GM03348 (cell line): ENCODE measurements at regions not wholly inside any gene's neighbourhood (a gene's known extent, or its start where the extent isn't known, plus 50 kb on each side); places are given as distances from the start of the nearest gene placed in this dataset.
"Not testable (repeated sequence)": the region's sequence is repeated elsewhere in the genome, so short reads cannot be mapped to it uniquely, and the experiment has no call there.

Source experiments
- DNase-seq: peaks from one replicate; pipeline ENCODE4 v3.0.0; 2012; ENCODE audit warnings: low spot score

DNA sequence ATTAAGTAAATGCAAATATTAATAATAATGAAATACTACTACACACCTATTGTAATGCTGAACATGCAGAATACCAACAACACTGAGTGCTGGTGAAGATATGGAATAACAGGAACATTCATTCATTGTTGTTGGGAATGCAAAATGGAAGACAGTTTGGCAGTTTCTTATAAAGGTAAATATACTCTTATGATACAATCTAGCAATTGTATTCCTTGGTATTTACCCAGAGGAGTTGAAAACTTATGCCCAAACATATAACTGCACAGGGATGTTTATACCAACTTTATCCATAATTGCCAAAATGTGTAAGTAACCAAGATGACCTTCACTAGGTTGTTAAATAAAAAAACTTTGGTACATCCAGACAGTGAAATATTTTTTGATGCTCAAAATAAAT, 636.8 kb downstream of the PRR16 start:
- DNase-seq, result no peak

DNA sequence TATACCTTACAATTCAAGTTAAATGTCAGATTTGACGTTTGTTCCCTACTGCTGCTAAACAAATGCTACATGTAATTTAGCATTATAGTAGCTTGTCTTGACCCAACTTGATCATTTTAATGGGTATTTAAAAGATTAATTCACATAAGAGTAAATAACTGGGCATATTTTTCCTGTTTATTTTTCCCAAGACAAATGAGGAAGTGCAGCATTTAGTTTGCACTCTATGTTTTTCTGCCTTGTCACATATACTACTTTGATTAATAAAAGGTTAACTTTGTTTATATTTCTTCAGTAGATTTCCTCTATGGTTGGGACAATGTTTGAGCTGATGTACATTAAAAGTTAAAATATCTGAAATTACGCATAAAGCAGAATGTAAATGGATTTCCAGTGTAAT, 641.8 kb downstream of the PRR16 start:
- no peak for DNase-seq

DNA sequence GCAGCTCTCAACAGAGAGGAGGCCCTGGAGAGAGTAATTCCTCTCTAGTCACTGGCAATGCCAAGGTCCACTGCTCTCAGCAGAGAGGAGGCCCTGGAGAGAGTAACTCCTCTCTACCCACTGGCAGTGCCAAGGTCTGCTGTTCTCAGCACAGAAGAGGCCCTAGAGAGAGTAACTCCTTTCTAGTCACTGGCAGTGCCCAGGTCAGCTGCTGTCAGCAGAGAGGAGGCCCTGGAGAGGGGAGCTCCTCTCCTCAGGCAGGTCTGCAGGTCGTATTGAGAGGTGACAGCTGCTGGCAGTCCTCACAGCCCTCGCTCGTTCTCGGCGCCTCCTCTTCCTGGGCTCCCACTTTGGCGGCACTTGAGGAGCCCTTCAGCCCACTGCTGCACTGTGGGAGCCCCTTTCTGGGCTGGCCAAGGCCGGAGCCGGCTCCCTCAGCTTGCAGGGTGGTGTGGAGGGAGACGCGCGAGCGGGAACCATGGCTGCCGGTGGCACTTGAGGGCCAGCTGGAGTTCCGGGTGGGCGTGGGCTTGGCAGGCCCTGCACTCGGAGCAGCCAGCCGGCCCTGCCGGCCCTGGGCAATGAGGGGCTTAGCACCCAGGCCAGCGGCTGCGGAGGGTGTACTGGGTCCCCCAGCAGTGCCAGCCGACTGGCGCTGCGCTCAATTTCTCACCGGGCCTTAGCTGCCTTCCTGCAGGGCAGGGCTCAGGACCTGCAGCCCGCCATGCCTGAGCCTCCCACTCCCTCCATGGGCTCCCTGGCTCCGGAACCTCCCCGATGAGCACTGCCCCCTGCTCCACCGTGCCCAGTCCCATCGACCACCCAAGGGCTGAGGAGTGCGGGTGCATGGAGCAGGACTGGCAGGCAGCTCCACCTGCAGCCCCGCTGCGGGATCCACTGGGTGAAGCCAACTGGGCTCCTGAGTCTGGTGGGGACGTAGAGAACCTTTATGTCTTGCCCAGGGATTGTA, 642.9 kb downstream of the PRR16 start:
- DNase-seq, result not testable (repeated sequence)

DNA sequence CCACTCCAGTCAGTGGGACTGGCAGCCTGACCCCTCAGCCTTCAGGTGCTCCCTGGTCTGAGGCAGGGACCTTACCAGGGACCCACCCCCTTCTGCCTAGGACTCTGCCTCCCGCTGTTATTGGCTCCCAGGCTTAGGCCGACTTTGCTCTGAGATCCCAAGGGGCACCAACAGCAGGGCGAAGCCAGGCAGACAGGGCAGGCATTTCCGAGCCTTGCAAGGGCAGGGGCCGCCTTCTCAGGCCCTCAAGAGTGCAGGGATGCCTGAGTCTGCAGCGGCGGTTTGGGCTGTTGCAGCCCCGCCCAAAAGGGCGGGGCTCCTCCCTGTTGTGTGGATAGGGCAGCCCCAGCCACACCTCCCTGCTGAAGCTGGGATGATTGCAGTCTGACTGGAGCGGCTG, 644.6 kb downstream of the PRR16 start:
- no peak for DNase-seq

DNA sequence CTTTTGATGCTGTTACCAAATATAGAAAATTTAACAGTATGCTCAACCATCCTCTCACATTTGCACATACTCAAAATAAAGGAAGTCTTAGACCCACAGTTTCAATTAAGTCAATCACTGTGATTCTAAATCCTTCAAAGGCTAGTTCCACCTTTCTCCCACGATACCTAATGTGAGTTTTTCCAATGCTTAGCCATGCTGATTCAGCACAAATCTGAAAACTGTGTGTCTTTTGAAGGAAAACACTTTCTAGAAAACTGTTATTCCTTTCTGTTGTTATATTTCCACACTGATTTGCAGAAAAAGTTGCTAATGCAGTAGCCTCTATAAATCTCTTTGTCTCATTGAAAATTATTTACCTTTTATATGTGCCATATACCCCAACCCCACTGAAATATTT, 645.7 kb downstream of the PRR16 start:
- no peak for DNase-seq

DNA sequence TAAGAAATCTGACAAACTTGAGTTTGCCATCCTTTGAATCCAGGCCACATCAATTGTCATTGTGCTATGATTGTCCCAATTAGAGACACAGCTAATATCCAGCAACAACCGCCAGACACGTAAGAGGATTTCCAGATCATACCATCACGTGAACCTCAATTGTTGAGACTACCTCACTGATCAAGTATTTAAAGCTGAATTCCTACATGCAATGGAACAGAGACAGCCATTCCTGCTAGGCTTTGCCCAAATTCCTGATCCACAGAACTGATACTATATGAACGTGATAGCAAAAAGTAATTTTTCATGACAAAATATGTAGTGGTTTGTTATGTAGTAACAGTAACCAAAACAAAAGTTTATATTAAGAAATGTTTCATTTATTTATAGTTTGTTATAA, 657.7 kb downstream of the PRR16 start:
- no peak for DNase-seq

DNA sequence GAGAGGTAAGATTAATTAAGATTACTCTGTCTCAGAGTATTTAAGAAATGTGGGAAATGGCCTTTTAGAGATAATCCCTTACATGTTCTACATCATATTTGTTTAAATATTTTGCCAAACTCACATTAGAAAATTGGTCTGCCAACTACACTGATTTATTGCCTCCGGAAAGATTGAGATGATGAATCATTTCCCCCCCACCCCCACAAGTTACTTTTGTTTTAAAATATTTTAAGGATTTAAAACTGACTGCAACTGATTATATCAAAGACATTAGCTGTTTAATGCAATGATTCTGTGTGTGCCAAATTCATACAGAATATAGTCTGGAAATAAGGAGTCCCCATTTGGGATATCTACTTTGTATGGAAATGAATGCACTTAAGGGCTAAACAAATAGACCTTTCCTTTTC, 674.4 kb downstream of the PRR16 start:
- DNase-seq, result no peak

DNA sequence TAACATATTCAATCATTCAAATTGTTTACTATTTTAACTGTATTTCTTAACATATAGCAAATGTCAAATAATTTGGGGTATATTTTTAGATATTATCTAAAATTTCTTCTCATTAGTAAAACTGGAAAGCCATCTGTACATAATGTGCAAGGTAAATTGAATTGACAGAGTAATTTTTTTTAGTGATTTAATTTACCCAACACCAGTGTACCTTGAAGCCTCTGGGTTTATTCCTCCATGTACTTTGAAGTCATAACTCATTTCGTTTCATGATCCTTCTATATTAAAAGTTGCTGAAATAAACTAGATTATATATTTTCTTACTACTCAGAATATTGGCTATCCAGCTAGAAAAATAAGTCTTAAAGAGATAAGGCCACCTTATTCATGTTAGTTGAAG, 674.9 kb downstream of the PRR16 start:
- no peak for DNase-seq

DNA sequence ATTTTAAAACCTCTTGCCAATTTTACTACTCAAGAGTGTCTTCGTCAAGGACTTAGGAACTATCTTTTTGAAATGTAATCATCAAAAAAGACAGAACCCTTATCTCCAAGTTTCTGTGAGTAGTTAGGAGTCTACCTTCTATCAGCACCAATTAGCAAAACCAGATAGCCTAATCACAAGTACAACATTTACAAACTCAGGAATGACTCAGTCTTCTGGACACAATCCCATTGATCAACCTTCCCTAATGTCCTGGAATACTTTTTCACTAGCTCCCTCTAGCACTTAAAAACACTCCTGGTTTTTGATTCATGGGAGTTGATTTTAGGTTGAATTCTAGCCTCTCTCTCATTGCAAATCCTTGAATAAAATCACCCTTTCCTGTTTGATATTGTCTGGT, 680.7 kb downstream of the PRR16 start:
- DNase-seq, result peak; percentile 1

DNA sequence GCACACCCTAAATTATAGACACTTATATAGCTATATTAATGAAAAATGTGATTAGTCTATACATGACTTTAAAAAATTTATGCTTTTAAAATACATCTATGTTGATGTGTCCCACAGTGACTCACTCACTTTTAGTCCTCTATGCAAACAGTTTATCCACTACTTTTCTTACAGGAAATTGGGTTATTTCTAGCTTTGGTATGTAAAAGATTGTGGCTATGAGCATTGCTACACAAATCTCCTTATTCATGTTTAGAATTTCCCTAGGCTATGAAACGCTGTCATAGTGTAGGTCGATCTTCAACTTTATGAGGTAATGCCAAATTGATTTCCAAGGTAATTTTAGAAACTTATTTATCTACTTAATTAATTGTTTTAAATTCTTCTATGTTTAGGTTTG, 687.4 kb downstream of the PRR16 start:
- no peak for DNase-seq

DNA sequence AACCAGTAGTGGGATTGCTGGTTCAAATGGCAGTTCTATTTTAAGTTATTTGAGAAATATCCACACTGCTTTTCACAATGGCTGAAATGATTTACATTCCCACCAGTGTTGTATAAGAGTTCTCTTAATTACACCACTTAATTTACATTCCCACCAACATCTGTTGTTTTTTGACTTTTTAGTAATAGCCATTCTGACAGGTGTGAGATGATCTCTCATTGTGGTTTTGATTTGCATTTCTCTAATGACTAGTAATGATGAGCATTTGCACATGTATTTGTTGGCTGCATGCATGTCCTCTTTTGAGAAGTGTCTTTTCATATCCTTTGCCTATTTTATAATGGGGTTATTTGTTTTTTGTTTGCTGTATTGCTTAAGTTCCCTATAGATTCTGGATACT, 688.3 kb downstream of the PRR16 start:
- DNase-seq, result no peak

DNA sequence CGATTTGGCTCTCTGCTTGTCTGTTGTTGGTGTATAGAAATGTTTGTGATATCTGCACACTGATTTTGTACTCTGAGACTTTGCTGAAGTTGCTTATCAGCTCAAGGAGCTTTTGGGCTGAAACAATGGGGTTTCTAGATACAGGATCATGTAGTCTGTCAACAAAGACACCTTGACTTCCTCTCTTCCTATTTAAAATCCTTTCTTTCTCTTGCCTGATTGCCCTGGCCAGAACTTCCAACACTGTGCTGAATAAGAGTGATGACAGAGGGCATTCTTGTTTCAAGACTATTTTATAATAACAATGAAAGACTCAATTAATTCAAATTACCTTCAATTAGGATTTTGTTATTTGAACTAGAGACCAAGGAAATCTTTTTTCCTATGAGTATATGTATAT, 692.5 kb downstream of the PRR16 start:
- no peak for DNase-seq

DNA sequence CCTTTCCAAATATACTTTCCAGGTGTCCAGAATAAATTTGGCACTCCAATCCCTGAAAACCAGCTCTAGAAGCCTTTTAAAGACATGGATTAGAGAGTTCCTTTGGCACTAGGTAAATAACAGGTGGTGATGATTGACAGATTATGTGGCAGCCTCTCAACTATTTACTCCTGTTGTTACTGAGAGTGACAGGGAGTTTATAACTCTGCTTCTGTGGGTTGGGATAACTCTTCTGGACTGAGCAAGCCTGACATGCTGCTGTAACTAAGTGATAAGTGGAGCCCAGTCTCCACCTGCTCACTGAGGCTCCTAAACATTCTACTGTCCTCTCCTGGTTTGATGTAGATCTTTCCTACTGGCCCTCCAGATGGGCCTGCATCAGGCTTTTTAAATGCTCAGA, 693.2 kb upstream of the FTMT start:
- DNase-seq, result no peak

DNA sequence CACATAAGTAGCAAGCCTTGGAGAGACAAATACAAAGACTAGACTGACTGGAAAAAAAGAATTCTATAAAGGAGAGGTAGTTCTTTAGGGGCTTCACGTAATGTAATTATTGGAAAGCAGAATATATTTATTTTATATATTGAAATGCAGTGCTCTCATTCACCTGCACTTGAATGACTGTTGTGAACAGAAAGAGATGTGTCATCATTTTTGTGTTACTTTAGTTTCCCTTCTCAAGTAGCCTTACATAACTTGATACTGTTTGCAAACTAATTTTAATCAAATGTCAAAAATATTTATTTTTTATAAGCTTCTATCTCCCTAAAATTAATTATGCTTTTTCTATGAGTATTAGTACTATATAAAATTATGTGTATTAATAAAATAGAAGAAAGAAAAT, 691.1 kb upstream of the FTMT start:
- no peak for DNase-seq

DNA sequence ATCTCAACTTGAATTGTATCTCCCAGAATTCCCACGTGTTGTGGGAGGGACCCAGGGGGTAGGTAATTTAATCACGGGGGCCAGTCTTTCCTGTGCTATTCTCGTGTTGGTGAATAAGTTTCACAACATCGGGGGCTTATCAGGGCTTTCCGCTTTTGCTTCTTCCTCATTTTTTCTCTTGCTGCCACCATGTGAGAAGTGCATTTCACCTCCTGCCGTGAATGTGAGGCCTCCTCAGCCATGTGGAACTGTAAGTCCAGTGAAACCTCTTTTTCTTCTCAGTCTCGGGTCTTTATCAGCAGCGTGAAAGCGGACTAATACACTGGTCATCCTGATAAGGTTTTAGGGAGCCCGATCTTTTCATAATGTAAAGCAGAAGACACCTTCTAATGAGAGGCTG, 687.0 kb upstream of the FTMT start:
- DNase-seq, result no peak

DNA sequence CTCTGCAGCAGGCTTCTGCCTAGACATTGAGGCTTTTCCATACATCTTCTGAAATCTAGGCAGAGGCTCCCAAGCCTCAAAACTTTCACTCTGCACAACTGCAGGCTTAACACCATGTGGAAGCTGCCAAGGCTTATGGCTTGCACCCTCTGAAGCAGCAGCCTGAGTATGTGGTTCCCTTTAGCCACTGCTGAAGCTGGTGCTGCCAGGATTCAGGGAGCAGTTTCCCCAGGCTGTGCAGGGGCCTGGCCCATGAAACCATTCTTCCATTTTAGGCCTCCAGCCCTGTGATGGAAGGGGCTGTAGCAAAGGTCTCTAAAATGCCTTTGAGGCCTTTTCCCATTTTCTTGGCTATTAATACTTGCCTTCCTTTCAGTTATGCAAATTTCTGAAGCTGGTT, 680.3 kb upstream of the FTMT start:
- DNase-seq, result no peak

DNA sequence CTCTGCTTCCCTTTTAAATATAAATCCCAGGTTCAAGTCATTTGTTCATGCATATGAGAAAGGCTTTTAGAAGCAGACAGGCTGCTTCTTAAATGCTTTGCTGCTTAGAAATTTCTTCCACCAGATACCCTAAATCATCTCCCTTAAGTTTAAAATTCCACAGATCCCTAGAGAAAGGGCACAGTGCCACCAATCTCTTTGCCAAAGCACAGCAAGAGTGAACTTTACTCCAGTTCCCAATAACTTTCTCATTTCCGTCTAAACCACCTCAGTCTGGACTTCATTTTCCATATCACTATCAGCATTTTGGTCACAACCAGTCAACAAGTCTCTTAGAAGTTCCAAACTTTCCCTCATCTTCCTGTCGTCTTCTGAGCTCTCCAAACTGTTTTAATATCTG, 679.8 kb upstream of the FTMT start:
- DNase-seq, result no peak

DNA sequence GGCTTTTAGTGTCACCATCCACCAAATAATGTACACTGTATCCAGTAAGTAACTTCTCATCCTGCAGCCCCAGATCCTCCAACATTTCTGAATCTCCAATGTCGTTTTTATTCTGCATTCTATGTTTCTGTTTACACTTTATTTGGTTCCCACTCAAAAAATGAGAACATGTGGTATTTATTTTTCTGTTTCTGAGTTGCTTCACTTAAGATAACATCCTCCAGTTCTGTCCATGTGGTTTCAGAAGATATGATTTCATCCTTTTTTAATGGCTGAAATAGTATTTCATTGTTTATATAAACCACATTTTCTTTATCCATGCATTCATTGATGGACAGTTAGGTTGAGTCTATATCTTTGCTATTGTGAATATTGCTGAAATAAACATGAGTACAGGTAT, 677.3 kb upstream of the FTMT start:
- no peak for DNase-seq

DNA sequence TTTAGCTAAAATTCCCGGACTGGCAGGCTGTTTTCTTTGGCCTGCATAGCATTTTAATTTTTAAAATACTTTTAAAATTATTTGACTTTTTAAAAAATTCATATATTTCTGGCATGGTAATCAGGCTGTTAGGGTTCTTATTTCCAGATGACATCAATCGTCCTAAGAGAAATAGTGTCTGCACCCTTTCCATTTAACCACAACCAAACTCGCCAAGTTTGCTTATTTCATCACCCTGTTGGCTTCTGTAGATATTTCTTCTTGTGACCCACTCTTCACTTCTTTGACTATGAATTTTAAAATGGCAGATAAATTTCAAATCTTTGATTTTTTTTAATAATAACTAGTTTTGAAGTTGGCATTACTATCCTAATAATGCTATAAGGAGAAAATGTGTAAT, 675.7 kb upstream of the FTMT start:
- no peak for DNase-seq

DNA sequence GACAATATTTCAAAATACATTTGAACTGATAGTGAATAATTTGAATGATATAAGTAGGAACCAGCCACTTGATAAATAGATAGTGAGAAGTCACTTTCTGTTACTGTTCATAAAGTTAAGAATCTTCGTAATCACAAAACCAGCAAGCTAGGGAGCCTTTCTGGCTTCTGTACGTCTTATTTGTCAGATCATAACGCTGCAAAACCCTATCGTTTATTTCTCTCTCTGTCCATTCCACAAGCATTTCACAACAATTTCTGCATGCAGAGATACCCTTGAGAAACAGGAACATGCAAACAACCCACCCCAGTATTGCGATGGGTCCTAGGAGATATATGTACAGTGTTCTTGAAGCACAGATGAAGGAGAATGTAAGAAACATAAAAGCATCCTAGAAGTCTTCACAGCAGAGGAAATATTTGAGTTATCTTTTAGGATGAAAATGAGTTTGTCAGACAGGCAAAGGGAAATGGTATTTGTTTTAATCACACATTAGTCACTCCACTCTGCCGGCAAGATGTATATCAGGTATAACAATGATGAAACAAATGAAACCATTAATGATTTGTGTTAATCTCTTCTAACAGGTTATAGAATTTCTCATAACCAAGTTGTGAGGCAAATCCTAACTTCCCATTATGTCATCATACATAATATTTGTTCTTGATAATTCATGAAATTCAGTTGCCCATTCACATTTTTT, 668.7 kb upstream of the FTMT start:
- no peak for DNase-seq

DNA sequence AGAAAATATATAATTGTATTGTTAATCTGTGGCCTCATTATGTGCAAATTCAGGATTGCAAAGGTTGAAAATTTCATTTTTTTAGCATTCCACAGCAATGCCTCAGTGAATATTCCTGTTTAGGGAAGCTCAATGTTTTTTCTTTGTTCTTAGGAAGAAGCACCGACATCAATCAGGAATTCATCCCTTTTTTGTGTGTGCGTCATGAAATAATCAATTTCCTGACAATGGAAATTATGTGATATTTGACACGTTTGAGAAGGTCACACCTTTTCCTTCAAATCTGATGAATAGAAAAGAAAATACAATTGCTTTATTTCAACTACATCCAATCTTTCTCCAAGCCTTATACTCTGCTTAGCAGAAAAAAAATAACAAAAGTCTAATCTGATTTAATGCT, 662.8 kb upstream of the FTMT start:
- DNase-seq, result no peak

DNA sequence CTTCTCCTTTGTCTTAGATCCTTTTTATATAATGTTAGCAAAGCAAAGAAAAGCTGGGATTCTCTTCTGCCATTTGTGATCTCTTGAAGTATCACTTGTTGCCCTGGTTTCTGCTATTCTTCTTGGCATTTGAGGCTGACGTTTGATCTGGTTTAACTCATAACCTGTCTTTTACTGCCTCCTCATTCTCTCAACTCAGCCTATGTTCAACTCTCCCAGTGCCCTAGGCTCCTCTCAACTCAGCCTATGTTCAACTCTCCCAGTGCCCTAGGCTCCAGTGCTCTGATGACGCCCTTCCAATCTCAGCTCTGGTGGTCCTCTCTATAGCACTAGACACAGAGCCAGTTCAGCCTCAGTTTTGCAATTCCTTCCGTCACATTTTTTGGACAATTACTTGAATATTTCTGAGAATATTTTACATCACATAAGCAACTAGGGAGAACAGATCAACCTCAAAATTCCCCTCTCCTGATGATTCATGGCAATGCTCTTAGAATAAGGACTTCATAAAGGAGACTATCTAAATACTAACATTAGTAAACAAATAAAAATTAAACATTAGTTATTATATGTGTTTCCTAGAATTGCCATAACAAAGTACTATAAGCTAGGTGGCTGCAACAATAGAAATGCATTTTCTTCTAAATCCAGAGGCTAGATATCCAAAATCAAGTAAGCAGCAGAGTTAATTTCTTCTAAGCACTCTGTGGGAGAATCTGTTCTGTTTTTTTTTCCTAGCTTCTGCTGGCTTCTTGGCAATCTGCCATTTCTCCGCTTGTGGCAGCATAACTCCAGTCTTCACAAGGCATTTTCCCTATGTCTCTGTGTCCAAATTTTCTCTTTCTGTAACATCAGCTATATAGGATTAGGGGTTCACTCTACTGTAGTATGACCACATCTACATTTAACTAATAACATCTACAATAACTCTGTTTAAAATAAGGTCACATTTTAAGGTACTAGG, 662.1 kb upstream of the FTMT start:
- no peak for DNase-seq
